Tibial artery (tissue), 4 donors: ENCODE measurements at regions not wholly inside any gene's neighbourhood (a gene's known extent, or its start where the extent isn't known, plus 50 kb on each side); places are given as distances from the start of the nearest gene placed in this dataset.

Source experiments
- DNase-seq, 2 donors: peaks; one replicate each; pipeline ENCODE4 v3.0.0-alpha.2; 2019
- H3K27ac ChIP-seq, 2 donors: fragments of 200-600 bp; sonication (generic) in 1 of 2; 1 replicate in 1 of 2; 2 replicates in 1 of 2; pipeline ENCODE4 v1.5.1; 2018 to 2019; ENCODE audit warnings: mild to moderate bottlenecking in 1 of 2
- H3K27me3 ChIP-seq, 2 donors: fragments of 200-600 bp; sonication (generic) in 1 of 2; one replicate each; pipeline versions ENCODE4 v1.5.1 to v1.6.0; 2016 to 2019
- H3K36me3 ChIP-seq, 3 donors: fragments of 200-600 bp; sonication (generic) in 2 of 3; one replicate each; pipeline ENCODE4 v1.5.1; 2016 to 2019; ENCODE audit warnings: mild to moderate bottlenecking in 2 of 3
- H3K4me1 ChIP-seq, 4 donors: fragments of 200-600 bp; sonication (generic) in 2 of 4; 1 replicate in 3 of 4; 2 replicates in 1 of 4; pipeline ENCODE4 v1.5.1; 2016 to 2019
- H3K4me3 ChIP-seq, 2 donors: fragments of 200-600 bp; sonication (generic) in 1 of 2; 1 replicate in 1 of 2; 2 replicates in 1 of 2; pipeline ENCODE4 v1.5.1; 2018 to 2019; ENCODE audit warnings: mild to moderate bottlenecking in 2 of 2
- H3K9me3 ChIP-seq, 3 donors: fragments of 200-600 bp; sonication (generic) in 1 of 3; one replicate each; pipeline ENCODE4 v1.5.1; 2016 to 2019
- intact Hi-C: fragments of 100-400 bp; cut with DNase I; formaldehyde crosslinking; loops from one replicate; pipeline ENCODE4 v1.15.0; 2023; ENCODE audit warnings: low total_unique reads
- TF ChIP-seq, protein P1 (sequence below), 2 experiments: fragments of 200-600 bp in 1 of 2; fragments of 450-650 bp in 1 of 2; IDR thresholded peaks; one replicate each; pipeline ENCODE4 v1.5.1; 2017 to 2019; ENCODE audit warnings: antibody characterized with exemption in 2 of 2, mild to moderate bottlenecking in 1 of 2, moderate library complexity in 1 of 2

DNA sequence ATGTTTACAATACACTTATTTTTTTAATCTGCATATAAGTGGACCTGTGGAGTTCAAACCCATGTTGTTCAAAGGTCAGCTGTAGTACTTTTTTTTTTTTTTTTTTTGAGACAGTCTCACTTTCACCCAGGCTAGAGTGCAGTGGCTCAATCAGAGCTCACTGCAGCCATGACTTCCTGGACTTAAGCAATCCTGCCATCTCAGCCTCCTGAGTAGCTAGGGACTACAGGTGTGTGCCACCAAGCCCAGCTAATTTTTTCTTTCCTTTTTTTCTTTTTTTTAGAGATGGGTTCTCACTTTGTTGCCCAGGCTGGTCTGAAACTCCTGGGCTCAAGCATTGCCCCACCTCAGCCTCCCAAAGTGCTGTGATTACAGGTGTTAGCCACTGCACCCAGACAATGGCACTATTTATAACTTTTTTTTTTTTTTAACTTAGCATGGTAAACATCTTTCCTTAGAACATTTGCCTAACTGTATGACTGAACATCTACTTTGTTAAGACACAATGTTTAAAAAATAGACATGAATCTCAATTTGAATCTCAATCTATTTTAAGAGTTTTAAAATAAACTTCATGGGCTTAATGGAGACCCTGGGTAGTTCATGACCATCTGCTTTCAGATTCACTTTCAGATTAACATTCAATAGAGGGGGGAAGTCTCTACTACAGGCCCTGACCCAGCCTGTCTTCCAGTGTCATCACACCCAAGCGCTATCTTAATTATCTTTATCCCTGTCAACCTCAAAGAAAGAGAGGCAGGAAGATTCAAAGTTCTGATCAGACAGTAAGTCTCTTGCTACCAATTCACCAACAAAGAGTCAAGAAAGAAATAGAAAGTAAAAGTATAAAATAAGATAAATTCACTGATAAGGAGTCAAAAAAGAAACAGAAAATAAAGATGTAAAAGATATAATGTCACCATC lies 97.7 kb upstream of the DOCK9 start:
- Histone ChIP-seq H3K4me3 (no peak overlapping the region), H3K9me3 (peaks cover 0 to 12% (median 0%) of the 10 kb centered on the region in 3 donors), H3K36me3 (peaks cover 0 to 8% (median 5%) of the 10 kb centered on the region in 3 donors), H3K4me1 (no peaks in the 10 kb centered on the region), H3K27me3 (no peaks in the 10 kb centered on the region), H3K27ac (no peak overlapping the region)
- no peak for DNase-seq
- intact Hi-C loops: no loop called here
- TF ChIP-seq, protein P1, sequence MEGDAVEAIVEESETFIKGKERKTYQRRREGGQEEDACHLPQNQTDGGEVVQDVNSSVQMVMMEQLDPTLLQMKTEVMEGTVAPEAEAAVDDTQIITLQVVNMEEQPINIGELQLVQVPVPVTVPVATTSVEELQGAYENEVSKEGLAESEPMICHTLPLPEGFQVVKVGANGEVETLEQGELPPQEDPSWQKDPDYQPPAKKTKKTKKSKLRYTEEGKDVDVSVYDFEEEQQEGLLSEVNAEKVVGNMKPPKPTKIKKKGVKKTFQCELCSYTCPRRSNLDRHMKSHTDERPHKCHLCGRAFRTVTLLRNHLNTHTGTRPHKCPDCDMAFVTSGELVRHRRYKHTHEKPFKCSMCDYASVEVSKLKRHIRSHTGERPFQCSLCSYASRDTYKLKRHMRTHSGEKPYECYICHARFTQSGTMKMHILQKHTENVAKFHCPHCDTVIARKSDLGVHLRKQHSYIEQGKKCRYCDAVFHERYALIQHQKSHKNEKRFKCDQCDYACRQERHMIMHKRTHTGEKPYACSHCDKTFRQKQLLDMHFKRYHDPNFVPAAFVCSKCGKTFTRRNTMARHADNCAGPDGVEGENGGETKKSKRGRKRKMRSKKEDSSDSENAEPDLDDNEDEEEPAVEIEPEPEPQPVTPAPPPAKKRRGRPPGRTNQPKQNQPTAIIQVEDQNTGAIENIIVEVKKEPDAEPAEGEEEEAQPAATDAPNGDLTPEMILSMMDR (IDR thresholded peaks at IDR 0.05): no peak

DNA sequence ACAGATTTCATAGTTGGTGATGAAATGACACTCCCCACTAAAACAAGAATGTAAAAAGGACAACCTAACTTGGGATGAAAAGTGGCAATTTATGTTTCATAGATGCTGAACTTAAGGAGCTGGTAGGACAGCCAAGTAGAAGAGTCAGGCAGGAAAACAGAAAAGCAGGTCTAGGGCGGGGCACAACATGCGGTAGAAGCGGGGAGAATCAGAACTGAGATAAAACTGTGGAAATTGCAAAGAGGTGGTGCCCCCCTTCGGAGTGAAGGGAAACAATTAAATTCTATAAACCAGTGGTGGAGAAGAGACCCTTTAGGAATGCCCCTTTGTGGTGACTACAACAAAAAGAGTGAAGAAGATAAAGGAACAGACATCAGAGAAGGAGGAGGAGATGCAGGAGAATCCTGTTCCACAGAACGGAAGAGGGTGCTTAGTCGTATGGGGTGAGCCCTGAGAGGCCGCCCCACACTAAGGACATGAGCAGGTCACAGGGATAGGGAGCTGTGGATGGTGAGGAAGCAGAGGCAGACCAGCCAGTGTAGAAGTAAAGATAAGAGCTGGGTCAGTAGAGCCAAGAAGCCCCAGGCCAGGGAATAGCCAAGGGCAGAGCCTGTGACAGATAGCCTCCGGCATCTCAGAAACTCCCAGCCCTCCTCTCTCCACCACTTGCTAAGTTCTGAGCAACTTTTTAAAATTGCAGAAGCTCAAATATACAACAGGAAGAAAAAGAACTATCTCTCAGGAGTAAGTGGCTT lies 100.3 kb upstream of the DOCK9 start:
- H3K4me1 ChIP-seq: no peaks in the 10 kb centered on the region
- TF ChIP-seq, protein P1 (IDR thresholded peaks at IDR 0.05): no peak
- H3K36me3 ChIP-seq: peaks cover 0 to 8% (median 5%) of the 10 kb centered on the region in 3 donors
- intact Hi-C loops: no loop called here
- no peaks in the 10 kb centered on the region for H3K27me3 ChIP-seq
- peaks cover 0 to 12% (median 0%) of the 10 kb centered on the region in 3 donors for H3K9me3 ChIP-seq
- H3K27ac ChIP-seq: no peak overlapping the region
- no peak for DNase-seq
- H3K4me3 ChIP-seq: no peak overlapping the region

DNA sequence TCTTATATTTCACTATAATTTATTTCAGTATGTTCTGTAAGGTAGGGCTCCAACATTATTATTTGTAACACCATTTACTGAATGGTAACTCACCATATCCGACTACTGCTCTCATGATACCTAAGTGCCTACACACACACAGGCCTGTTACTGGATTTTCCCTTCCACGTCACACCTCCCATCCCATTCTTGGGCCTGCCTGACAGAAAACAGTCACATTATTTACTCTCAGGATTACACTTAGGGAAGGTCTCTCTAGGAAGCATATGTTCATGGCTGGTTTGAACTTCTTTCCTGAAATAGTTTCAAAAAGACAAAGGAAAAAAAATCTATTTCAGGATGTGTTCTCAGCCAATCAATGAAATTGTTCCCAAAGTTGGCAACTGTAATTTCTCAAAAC lies 102.3 kb upstream of the DOCK9 start:
- no peak overlapping the region for H3K27ac ChIP-seq
- H3K27me3 ChIP-seq: no peaks in the 10 kb centered on the region
- intact Hi-C loops: loop anchor here (10.0 kb wide), 1 partner anchor 415 kb away; no protein-coding TSS in a partner anchor
- TF ChIP-seq, protein P1 (IDR thresholded peaks at IDR 0.05): no peak
- H3K36me3 ChIP-seq: no peaks in the 10 kb centered on the region
- no peak overlapping the region for H3K4me3 ChIP-seq
- no peaks in the 10 kb centered on the region for H3K9me3 ChIP-seq
- DNase-seq: no peak
- peaks cover 0 to 6% (median 3%) of the 10 kb centered on the region in 4 donors for H3K4me1 ChIP-seq

DNA sequence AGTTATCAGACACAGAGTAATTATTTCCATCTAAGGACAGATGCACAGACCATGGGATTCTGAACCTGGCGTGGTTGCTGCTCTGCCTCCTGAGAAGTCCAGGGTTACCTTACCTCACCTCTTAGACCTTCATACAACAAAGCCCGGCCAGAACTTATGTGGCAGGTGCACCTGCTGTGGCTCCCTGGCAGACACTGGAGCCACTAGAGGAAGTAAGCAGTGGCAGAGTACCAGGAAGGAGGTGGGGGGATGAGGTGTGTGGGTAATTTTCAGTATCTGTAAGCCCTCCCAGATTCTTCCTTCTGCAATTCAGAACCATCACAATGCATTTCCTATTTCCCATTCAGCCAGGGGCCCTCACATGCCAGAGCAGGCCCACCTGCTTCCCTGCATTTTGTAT lies 106.1 kb upstream of the DOCK9 start:
- H3K27ac ChIP-seq: no peak overlapping the region
- no peaks in the 10 kb centered on the region for H3K9me3 ChIP-seq
- intact Hi-C loops: loop anchor here (10.0 kb wide), 1 partner anchor 411 kb away; no protein-coding TSS in a partner anchor
- H3K36me3 ChIP-seq: no peaks in the 10 kb centered on the region
- H3K4me3 ChIP-seq: no peak overlapping the region
- TF ChIP-seq, protein P1 (IDR thresholded peaks at IDR 0.05): no peak
- DNase-seq: no peak
- H3K27me3 ChIP-seq: no peaks in the 10 kb centered on the region
- peaks cover 0 to 22% (median 16%) of the 10 kb centered on the region in 4 donors for H3K4me1 ChIP-seq

DNA sequence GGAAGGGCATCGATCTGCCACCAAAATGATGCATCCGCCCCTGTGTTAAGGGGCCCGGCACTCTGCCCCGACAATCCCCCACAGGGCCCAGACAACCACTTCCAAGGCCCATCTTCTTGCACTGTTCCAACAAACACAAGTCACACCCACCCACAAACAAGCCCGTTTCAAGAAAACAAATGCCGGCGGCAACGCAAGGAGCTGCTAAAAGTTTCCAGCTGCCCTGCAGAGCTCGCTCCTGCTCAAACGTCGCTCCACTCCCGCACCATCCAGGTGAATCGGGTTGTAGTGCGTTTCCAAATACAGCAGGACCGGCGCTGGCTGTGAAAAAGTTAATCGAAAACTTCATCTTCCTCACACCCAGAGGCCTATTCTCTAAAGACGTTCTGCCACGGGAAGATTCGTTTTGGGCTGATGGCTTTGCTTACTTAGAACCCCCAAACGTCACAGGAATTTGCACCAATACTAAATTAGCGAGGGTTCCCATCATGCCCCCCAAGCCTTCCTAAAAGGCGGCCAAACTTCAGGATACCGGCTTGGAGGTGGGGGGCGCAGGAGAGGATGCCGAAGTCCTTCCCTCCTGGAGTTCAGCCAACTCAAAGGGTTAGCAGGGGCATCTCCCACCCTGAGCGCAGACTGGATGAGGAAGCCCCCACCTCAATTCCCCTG lies 107.4 kb upstream of the DOCK9 start:
- H3K4me3 ChIP-seq: peak overlapping the region; percentile 66 to 81
- TF ChIP-seq, protein P1 (IDR thresholded peaks at IDR 0.05): no peak
- H3K27ac ChIP-seq: peak overlapping the region in 1 of 2 donors; percentile 75
- no peak for DNase-seq
- no peaks in the 10 kb centered on the region for H3K36me3 ChIP-seq
- peaks cover 0 to 22% (median 16%) of the 10 kb centered on the region in 4 donors for H3K4me1 ChIP-seq
- no peaks in the 10 kb centered on the region for H3K9me3 ChIP-seq
- H3K27me3 ChIP-seq: no peaks in the 10 kb centered on the region
- intact Hi-C loops: loop anchor here (10.0 kb wide), 1 partner anchor 410 kb away; no protein-coding TSS in a partner anchor
